ENCODE measurements at regions not wholly inside any gene's neighbourhood (a gene's known extent, or its start where the extent isn't known, plus 50 kb on each side); places are given as distances from the start of the nearest gene placed in this dataset.
A peak's percentile ranks its signal among the peaks of the same experiment; 100 is the strongest.

GRCh38 chr4:54473077-54473545 is 184.6 kb upstream of the KIT start:
- DNase-seq (peak in 1 of 2 donors; percentile 22), ATAC-seq (ENCODE audit: low FRiP score in 2 of 2) (no peak)
- Histone ChIP-seq H3K36me3 (no peaks in the 10 kb centered on the region), H3K27me3 (no peaks in the 10 kb centered on the region), H3K4me1 (no peaks in the 10 kb centered on the region), H3K9me3 (no peaks in the 10 kb centered on the region), H3K27ac (no peak overlapping the region), H3K4me3 (no peak overlapping the region)
- TF ChIP-seq EP300 (IDR thresholded peaks at IDR 0.05) = peak in 1 of 4 donors; percentile 25
- no peak for TF ChIP-seq POLR2A (IDR thresholded peaks at IDR 0.05)
- no peak for TF ChIP-seq CTCF (IDR thresholded peaks at IDR 0.05)
- TF ChIP-seq POLR2AphosphoS5 (IDR thresholded peaks at IDR 0.05) = peak in 1 of 2 donors; percentile 60
- 48 to 55% methylated on average over 5 to 7 of the region's 7 CpGs for WGBS, 2 donors

- Histone ChIP-seq H3K36me3 (no peaks in the 10 kb centered on the region), H3K27me3 (no peaks in the 10 kb centered on the region), H3K27ac (no peak overlapping the region), H3K4me1 (no peaks in the 10 kb centered on the region), H3K9me3 (peaks cover 0 to 2% (median 0%) of the 10 kb centered on the region in 4 donors), H3K4me3 (no peak overlapping the region)
- WGBS, 2 donors = 88 to 90% methylated on average over 6 of the region's 6 CpGs
- TF ChIP-seq CTCF (IDR thresholded peaks at IDR 0.05) (no peak), EP300 (IDR thresholded peaks at IDR 0.05) (no peak), POLR2A (IDR thresholded peaks at IDR 0.05) (no peak)
- DNase-seq (no peak), ATAC-seq (ENCODE audit: low FRiP score in 2 of 2) (no peak)
Observed at GRCh38 chr4:54473798-54474197, 184.0 kb upstream of the KIT start.

- no peak overlapping the region for H3K27ac ChIP-seq
- no peak overlapping the region for H3K4me3 ChIP-seq
- DNase-seq (no peak), ATAC-seq (ENCODE audit: low FRiP score in 2 of 2) (no peak)
- H3K36me3 ChIP-seq = no peaks in the 10 kb centered on the region
- no peaks in the 10 kb centered on the region for H3K27me3 ChIP-seq
- TF ChIP-seq POLR2AphosphoS5 (IDR thresholded peaks at IDR 0.05) = no peak
- H3K4me1 ChIP-seq = no peaks in the 10 kb centered on the region
- peaks cover 0 to 13% (median 2%) of the 10 kb centered on the region in 4 donors for H3K9me3 ChIP-seq
Observed at GRCh38 chr4:54475546-54475945, 182.2 kb upstream of the KIT start.

- Histone ChIP-seq H3K9me3 (peaks cover 0 to 13% (median 2%) of the 10 kb centered on the region in 4 donors), H3K4me1 (no peaks in the 10 kb centered on the region), H3K27ac (no peak overlapping the region), H3K27me3 (no peaks in the 10 kb centered on the region), H3K4me3 (no peak overlapping the region), H3K36me3 (no peaks in the 10 kb centered on the region)
- DNase-seq (no peak), ATAC-seq (ENCODE audit: low FRiP score in 2 of 2) (no peak)
- TF ChIP-seq POLR2AphosphoS5 (IDR thresholded peaks at IDR 0.05) (no peak), POLR2A (IDR thresholded peaks at IDR 0.05) (no peak)
- 86 to 89% methylated on average over 5 to 6 of the region's 6 CpGs for WGBS, 2 donors
Observed at GRCh38 chr4:54482529-54483200, 175.1 kb upstream of the KIT start.

GRCh38 chr4:54484383-54484782 is 173.4 kb upstream of the KIT start:
- Histone ChIP-seq H3K36me3 (no peaks in the 10 kb centered on the region), H3K27me3 (no peaks in the 10 kb centered on the region), H3K27ac (no peak overlapping the region), H3K9me3 (peaks cover 0 to 6% (median 2%) of the 10 kb centered on the region in 4 donors), H3K4me1 (no peaks in the 10 kb centered on the region), H3K4me3 (no peak overlapping the region)
- WGBS, 2 donors = 91 to 93% methylated on average over 6 of the region's 6 CpGs
- ATAC-seq (ENCODE audit: low FRiP score in 2 of 2) (no peak), DNase-seq (no peak)
- TF ChIP-seq CTCF (IDR thresholded peaks at IDR 0.05) = no peak
- no peak for TF ChIP-seq EP300 (IDR thresholded peaks at IDR 0.05)
- no peak for TF ChIP-seq POLR2A (IDR thresholded peaks at IDR 0.05)
- TF ChIP-seq POLR2AphosphoS5 (IDR thresholded peaks at IDR 0.05) = no peak

GRCh38 chr4:54487491-54487890 is 170.3 kb upstream of the KIT start:
- no peak for DNase-seq
- no peaks in the 10 kb centered on the region for H3K36me3 ChIP-seq
- H3K9me3 ChIP-seq = no peaks in the 10 kb centered on the region
- no peak overlapping the region for H3K27ac ChIP-seq
- 89 to 98% methylated on average over 2 of the region's 2 CpGs for WGBS, 2 donors
- H3K27me3 ChIP-seq = no peaks in the 10 kb centered on the region
- TF ChIP-seq POLR2A (IDR thresholded peaks at IDR 0.05) (no peak), CTCF (IDR thresholded peaks at IDR 0.05) (no peak), POLR2AphosphoS5 (IDR thresholded peaks at IDR 0.05) (no peak), EP300 (IDR thresholded peaks at IDR 0.05) (no peak)
- no peak overlapping the region for H3K4me3 ChIP-seq
- no peaks in the 10 kb centered on the region for H3K4me1 ChIP-seq
- no peak for ATAC-seq (ENCODE audit: low FRiP score in 2 of 2)

Data from upper lobe of left lung (tissue), 6 donors.